ENCODE measurements at regions not wholly inside any gene's neighbourhood (a gene's known extent, or its start where the extent isn't known, plus 50 kb on each side); places are given as distances from the start of the nearest gene placed in this dataset.

DNA sequence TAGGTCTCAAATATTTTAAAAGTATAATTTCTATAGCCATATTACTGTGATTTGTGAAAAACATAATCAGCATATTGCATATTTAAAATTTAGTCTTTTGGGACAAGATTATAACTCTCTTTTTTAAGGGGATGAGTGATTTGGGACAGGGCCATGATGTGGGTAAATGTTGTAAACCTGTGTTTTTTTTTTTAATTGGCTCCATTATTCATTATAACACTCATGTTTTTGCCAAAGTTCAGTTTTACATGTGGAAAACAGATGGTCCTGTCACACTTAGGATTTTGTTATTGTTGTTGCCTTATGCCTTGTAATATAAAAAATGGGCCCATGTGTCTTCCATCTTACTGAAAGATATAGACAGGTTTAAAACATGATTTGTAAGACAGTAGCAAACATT, 1413.5 kb upstream of the RAG2 start:
- TF ChIP-seq, protein P1, sequence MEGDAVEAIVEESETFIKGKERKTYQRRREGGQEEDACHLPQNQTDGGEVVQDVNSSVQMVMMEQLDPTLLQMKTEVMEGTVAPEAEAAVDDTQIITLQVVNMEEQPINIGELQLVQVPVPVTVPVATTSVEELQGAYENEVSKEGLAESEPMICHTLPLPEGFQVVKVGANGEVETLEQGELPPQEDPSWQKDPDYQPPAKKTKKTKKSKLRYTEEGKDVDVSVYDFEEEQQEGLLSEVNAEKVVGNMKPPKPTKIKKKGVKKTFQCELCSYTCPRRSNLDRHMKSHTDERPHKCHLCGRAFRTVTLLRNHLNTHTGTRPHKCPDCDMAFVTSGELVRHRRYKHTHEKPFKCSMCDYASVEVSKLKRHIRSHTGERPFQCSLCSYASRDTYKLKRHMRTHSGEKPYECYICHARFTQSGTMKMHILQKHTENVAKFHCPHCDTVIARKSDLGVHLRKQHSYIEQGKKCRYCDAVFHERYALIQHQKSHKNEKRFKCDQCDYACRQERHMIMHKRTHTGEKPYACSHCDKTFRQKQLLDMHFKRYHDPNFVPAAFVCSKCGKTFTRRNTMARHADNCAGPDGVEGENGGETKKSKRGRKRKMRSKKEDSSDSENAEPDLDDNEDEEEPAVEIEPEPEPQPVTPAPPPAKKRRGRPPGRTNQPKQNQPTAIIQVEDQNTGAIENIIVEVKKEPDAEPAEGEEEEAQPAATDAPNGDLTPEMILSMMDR (IDR thresholded peaks at IDR 0.05) = no peak
- no peak for TF ChIP-seq POLR2AphosphoS5 (IDR thresholded peaks at IDR 0.05)

Measured in stomach (tissue), 4 donors.